Astrocyte (in vitro differentiated cells and primary cell): ENCODE measurements at regions not wholly inside any gene's neighbourhood (a gene's known extent, or its start where the extent isn't known, plus 50 kb on each side); places are given as distances from the start of the nearest gene placed in this dataset.

Experiments used
- DNase-seq: peaks from one replicate; pipeline ENCODE4 v3.0.0-alpha.2; 2010; ENCODE audit warnings: low read depth
- FAIRE-seq: peaks from 2 replicates; lab custom pipeline; 2011; peaks lifted over from hg19 to GRCh38; lab: Jason Lieb, UNC
- H2AFZ ChIP-seq: 2 replicates; pipeline ENCODE4 v1.6.0; 2012; ENCODE audit warnings: low read depth, low read length, inconsistent platforms
- H3K27ac ChIP-seq: 2 replicates; pipeline ENCODE4 v1.5.1; 2011; ENCODE audit warnings: low read depth, low read length, inconsistent platforms
- H3K27me3 ChIP-seq: 2 replicates; pipeline ENCODE4 v1.6.0; 2011; ENCODE audit warnings: low read length, inconsistent platforms; ENCODE audit not compliant: insufficient read depth
- H3K36me3 ChIP-seq: 2 replicates; pipeline ENCODE4 v1.5.1; 2011; ENCODE audit warnings: low read length, inconsistent platforms; ENCODE audit not compliant: insufficient read depth
- H3K4me1 ChIP-seq: 2 replicates; pipeline ENCODE4 v1.5.1; 2011; ENCODE audit warnings: low read length, inconsistent platforms; ENCODE audit not compliant: insufficient read depth
- H3K4me2 ChIP-seq: 2 replicates; pipeline ENCODE4 v1.6.0; 2012; ENCODE audit warnings: low read length, inconsistent platforms
- H3K4me3 ChIP-seq: 2 replicates; pipeline ENCODE4 v1.5.1; 2011; ENCODE audit warnings: low read depth, mild to moderate bottlenecking, low read length, inconsistent platforms; ENCODE audit not compliant: insufficient read depth
- H3K79me2 ChIP-seq: 2 replicates; pipeline ENCODE4 v1.6.0; 2012; ENCODE audit warnings: mild to moderate bottlenecking, low read length, inconsistent platforms; ENCODE audit not compliant: insufficient read depth
- H3K9ac ChIP-seq: 2 replicates; pipeline ENCODE4 v1.6.0; 2012; ENCODE audit warnings: mild to moderate bottlenecking, low read length, inconsistent platforms
- H3K9me3 ChIP-seq: 2 replicates; pipeline ENCODE4 v1.5.1; 2012; ENCODE audit warnings: low read depth, mild to moderate bottlenecking, low read length, inconsistent platforms; ENCODE audit not compliant: insufficient read depth
- H4K20me1 ChIP-seq: 2 replicates; pipeline ENCODE4 v1.6.0; 2012; ENCODE audit warnings: low read length, inconsistent platforms; ENCODE audit not compliant: insufficient read depth
- H3K27ac Mint-ChIP-seq: one replicate; pipeline ENCODE4 v1.8.0; 2021; ENCODE audit warnings: mild to moderate bottlenecking, mixed read lengths; ENCODE audit not compliant: unreplicated experiment
- H3K27me3 Mint-ChIP-seq: one replicate; pipeline ENCODE4 v1.8.0; 2021; ENCODE audit warnings: low read depth, mixed read lengths; ENCODE audit not compliant: unreplicated experiment
- H3K36me3 Mint-ChIP-seq: one replicate; pipeline ENCODE4 v1.8.0; 2021; ENCODE audit warnings: low read depth, mixed read lengths; ENCODE audit not compliant: unreplicated experiment
- H3K4me1 Mint-ChIP-seq: one replicate; pipeline ENCODE4 v1.8.0; 2021; ENCODE audit warnings: low read depth, mixed read lengths; ENCODE audit not compliant: unreplicated experiment
- H3K4me3 Mint-ChIP-seq: one replicate; pipeline ENCODE4 v1.8.0; 2021; ENCODE audit warnings: mild to moderate bottlenecking, moderate library complexity, mixed read lengths; ENCODE audit not compliant: unreplicated experiment
- H3K9me3 Mint-ChIP-seq: one replicate; pipeline ENCODE4 v1.8.0; 2021; ENCODE audit warnings: mild to moderate bottlenecking, mixed read lengths; ENCODE audit not compliant: unreplicated experiment
- CTCF ChIP-seq: IDR thresholded peaks from 2 replicates; pipeline ENCODE4 v1.5.1; 2011; ENCODE audit warnings: low read depth, mild to moderate bottlenecking, inconsistent platforms, low read length, moderate library complexity; ENCODE audit not compliant: insufficient read depth
- EZH2 ChIP-seq: IDR thresholded peaks from 2 replicates; pipeline ENCODE4 v1.6.1; 2012; ENCODE audit warnings: mild to moderate bottlenecking, low read length, inconsistent platforms; ENCODE audit not compliant: insufficient read depth

DNA sequence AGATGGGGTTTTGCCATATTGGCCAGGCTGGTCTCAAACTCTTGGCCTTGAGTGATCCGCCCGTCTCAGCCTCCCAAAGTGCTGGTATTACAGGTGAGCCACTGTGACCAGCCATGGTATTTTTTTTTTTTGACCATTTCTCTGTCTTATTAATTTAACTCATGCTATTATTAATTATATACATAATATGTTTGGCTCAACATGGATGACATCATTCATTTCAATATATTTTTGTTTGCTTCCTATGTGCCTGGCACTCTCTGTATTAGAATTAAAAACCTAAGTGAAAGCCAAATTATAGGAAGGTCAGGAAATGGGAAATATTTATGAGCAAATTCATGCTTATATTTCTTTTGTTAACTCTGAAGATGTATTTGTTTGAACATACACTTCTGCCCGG, 55.8 kb upstream of the AKIRIN2 start:
- no peaks in the 10 kb centered on the region for H3K27me3 Mint-ChIP-seq
- Histone ChIP-seq H3K4me2 (no peak overlapping the region), H3K4me1 (peaks cover 10% of the 10 kb centered on the region), H3K79me2 (no peaks in the 10 kb centered on the region), H3K9ac (no peak overlapping the region), H3K36me3 (no peaks in the 10 kb centered on the region), H3K27ac (no peak overlapping the region), H3K9me3 (no peaks in the 10 kb centered on the region), H4K20me1 (no peaks in the 10 kb centered on the region), H2AFZ (no peak overlapping the region), H3K27me3 (no peaks in the 10 kb centered on the region), H3K4me3 (no peak overlapping the region)
- no peak overlapping the region for H3K27ac Mint-ChIP-seq
- no peaks in the 10 kb centered on the region for H3K36me3 Mint-ChIP-seq
- H3K4me3 Mint-ChIP-seq: no peak overlapping the region
- no peaks in the 10 kb centered on the region for H3K9me3 Mint-ChIP-seq
- H3K4me1 Mint-ChIP-seq: peaks cover 11% of the 10 kb centered on the region
- FAIRE-seq: no peak
- TF ChIP-seq EZH2 (no peak), CTCF (no peak)
- no peak for DNase-seq

- H3K9me3 Mint-ChIP-seq: no peaks in the 10 kb centered on the region
- no peaks in the 10 kb centered on the region for H3K79me2 ChIP-seq
- no peaks in the 10 kb centered on the region for H3K9me3 ChIP-seq
- peak overlapping the region; percentile 25 for H3K9ac ChIP-seq
- H3K4me2 ChIP-seq: peak overlapping the region; percentile 57
- peak overlapping the region; percentile 68 for H3K27ac ChIP-seq
- H3K27me3 Mint-ChIP-seq: no peaks in the 10 kb centered on the region
- H3K4me3 ChIP-seq: no peak overlapping the region
- TF ChIP-seq CTCF (no peak), EZH2 (no peak)
- DNase-seq (peak; percentile 96), FAIRE-seq (peak; percentile 80)
- no peak overlapping the region for H2AFZ ChIP-seq
- no peaks in the 10 kb centered on the region for H3K36me3 Mint-ChIP-seq
- no peaks in the 10 kb centered on the region for H3K36me3 ChIP-seq
- H4K20me1 ChIP-seq: no peaks in the 10 kb centered on the region
- H3K4me1 Mint-ChIP-seq: peaks cover 11% of the 10 kb centered on the region
- no peak overlapping the region for H3K4me3 Mint-ChIP-seq
- peaks cover 10% of the 10 kb centered on the region for H3K4me1 ChIP-seq
- no peaks in the 10 kb centered on the region for H3K27me3 ChIP-seq
- H3K27ac Mint-ChIP-seq: no peak overlapping the region
Measured at GRCh38 chr6:87756858-87757257, 54.8 kb upstream of the AKIRIN2 start.

DNA sequence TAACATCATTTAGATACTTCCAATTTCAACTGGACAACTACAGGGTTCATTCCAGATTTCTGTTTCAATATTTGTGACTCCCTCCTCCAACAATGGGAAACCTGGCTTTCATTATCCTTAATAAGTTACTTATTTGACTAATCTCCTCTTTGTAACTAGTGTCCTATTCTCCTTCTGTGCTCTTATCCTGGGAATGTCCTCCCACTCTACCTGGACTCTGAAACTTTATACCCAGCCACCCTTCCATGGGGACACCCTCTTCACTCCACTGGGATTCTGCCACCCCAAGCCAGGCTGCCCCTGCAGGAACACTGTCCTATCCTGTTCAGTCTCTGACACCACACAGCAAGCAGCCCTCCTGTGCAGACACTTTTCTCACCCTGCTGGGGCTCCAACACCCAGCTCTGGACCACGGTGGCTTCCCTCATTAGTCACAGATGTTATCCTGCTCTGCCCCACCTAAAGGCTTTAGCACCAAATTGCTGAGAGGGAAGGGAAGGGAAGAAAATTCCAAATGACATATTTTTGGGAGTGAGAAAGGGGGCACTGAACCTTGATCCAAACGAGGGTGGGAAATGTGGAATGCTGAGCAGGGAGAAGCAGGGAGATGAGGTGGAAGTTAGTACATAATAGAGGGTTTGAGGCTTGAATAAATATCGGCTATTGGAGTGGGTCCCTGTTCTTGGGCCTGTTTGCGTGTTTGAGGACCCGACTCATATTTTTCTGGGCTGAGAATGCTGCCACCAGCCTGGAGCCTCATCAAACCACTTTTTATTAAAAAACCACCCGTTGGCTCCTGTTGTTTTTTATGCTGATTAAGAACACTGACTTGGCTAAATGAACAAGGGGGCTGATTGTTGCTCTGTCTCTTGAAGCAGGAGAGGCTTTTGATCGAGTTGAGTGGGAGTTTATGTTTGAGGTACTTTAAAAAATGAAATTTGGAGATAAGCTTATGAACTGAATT, 54.0 kb upstream of the AKIRIN2 start:
- Mint-ChIP-seq H3K4me1 (peaks cover 11% of the 10 kb centered on the region), H3K27me3 (no peaks in the 10 kb centered on the region), H3K4me3 (no peak overlapping the region), H3K9me3 (no peaks in the 10 kb centered on the region), H3K36me3 (no peaks in the 10 kb centered on the region), H3K27ac (no peak overlapping the region)
- H4K20me1 ChIP-seq: no peaks in the 10 kb centered on the region
- no peak for TF ChIP-seq EZH2
- TF ChIP-seq CTCF: no peak
- no peaks in the 10 kb centered on the region for H3K9me3 ChIP-seq
- H3K27ac ChIP-seq: peak overlapping the region; percentile 68
- peak overlapping the region; percentile 13 for H2AFZ ChIP-seq
- FAIRE-seq (no peak), DNase-seq (peak; percentile 84)
- peaks cover 10% of the 10 kb centered on the region for H3K4me1 ChIP-seq
- H3K4me3 ChIP-seq: no peak overlapping the region
- H3K9ac ChIP-seq: peak overlapping the region; percentile 25
- no peaks in the 10 kb centered on the region for H3K36me3 ChIP-seq
- no peaks in the 10 kb centered on the region for H3K79me2 ChIP-seq
- peak overlapping the region; percentile 57 for H3K4me2 ChIP-seq
- no peaks in the 10 kb centered on the region for H3K27me3 ChIP-seq
